ENCODE measurements at regions not wholly inside any gene's neighbourhood (a gene's known extent, or its start where the extent isn't known, plus 50 kb on each side); places are given as distances from the start of the nearest gene placed in this dataset.
A peak's percentile ranks its signal among the peaks of the same experiment; 100 is the strongest.

DNA sequence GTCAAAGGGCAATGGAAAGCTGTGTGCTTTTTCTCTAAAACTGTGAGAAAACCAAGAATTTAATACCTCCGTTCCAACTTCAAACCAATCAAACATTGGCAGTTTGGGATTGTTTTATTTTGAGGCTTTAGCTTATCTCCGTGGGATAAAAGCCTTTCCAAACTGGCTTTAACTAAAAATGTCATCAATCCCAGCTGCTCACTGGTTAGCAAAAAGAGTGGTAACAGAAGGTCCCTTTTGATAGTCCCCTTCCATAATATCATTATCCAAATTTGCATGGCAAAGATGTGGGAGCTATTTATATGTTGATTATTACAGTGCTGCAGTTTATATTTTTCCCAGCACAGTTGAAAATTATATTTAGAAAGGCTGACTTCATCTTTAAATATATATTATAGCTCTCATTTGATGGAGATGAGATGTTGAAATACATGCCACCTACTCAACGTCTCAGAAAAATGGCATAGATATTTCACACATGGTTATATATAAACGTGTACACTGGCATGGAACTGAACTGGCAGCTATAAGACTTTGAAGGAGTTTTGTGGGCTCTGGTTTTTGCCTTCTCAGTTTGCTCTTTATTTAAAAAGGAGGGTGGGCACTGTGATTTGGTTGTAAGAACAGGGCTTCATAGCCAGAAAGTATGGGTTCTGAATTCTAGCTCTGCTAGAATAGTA lies 707.1 kb upstream of the SLIT2 start:
- no peak overlapping the region for H3K4me3 ChIP-seq (ENCODE audit: low read depth, low read length)
- DNase-seq (ENCODE audit: low read depth), result no peak
- TF ChIP-seq, protein P1, sequence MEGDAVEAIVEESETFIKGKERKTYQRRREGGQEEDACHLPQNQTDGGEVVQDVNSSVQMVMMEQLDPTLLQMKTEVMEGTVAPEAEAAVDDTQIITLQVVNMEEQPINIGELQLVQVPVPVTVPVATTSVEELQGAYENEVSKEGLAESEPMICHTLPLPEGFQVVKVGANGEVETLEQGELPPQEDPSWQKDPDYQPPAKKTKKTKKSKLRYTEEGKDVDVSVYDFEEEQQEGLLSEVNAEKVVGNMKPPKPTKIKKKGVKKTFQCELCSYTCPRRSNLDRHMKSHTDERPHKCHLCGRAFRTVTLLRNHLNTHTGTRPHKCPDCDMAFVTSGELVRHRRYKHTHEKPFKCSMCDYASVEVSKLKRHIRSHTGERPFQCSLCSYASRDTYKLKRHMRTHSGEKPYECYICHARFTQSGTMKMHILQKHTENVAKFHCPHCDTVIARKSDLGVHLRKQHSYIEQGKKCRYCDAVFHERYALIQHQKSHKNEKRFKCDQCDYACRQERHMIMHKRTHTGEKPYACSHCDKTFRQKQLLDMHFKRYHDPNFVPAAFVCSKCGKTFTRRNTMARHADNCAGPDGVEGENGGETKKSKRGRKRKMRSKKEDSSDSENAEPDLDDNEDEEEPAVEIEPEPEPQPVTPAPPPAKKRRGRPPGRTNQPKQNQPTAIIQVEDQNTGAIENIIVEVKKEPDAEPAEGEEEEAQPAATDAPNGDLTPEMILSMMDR (conservative IDR thresholded peaks at IDR 0.05; ENCODE audit: low read depth, low read length), result no peak

DNA sequence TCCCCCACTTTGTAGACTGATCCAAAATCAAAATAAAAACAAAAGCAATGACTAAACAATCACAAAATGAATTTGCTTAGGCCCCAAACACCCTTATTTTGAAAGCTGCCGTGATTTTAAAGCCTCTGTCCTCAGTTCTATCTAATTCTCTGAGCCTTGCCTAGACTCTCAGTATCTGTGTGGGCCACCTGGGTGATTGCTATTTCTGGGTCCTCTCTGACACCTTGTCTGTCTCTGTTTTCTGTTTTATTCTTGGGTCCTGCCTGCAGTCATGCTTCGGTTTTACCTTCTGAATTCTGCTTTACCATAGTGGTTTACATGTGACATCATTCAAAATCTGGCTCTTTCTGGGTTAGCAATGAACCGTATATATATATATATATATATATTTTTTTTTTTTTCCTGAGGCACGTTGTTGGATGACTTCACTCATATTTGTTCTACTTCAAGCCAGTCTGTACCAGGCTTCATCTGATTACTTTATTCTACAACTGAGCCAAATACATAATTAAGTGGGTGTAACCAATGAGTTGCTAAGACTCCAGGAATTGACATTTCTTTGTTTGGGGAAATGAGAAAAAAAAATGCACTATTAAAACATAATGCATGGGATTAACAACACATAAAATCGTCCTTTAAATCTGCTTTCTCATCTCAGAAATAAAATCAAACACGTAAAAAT lies 710.7 kb upstream of the SLIT2 start:
- TF ChIP-seq, protein P1 (conservative IDR thresholded peaks at IDR 0.05; ENCODE audit: low read depth, low read length), result no peak
- no peak for DNase-seq (ENCODE audit: low read depth)
- no peak overlapping the region for H3K4me3 ChIP-seq (ENCODE audit: low read depth, low read length)

DNA sequence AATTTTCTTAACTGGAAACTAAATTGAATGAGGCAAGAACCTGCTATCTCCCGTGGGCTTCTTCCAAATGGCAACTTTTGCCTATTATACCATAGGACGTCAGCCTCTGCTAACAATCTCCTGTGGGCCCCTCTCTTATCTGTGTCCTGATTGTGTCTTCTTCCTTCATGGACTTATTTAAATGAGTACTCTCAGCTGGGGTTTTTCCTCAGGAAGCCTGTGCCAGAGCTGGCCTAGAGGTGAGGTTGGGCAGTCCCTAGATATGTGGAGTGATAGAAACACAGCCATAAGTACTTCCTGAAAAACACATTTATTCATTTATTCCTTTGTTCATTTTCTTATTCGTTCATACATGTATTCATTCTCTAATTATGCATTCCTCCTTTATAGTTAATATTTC lies 712.5 kb upstream of the SLIT2 start:
- TF ChIP-seq, protein P1 (conservative IDR thresholded peaks at IDR 0.05; ENCODE audit: low read depth, low read length), result no peak
- DNase-seq (ENCODE audit: low read depth), result no peak
- no peak overlapping the region for H3K4me3 ChIP-seq (ENCODE audit: low read depth, low read length)

DNA sequence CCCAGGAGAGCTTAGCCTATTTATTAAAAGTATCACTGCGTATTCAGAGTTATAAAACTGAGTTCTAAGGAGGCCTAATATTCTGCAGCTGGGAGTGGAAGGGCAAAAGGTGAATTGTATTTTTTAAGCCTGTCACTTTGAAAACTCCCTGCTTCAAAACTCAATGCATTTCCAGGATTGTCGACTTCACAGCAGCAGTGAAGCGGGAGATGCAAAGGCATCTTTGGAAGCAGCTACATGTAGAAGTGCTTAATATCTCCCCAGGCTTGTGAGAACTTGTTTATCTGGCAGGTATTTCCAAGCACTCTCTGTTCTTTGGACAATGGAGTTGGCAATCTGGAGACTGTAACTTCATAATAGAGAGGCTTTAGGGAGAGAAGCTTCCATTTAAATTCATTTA lies 717.5 kb upstream of the SLIT2 start:
- TF ChIP-seq, protein P1 (conservative IDR thresholded peaks at IDR 0.05; ENCODE audit: low read depth, low read length), result no peak
- H3K4me3 ChIP-seq (ENCODE audit: low read depth, low read length), result no peak overlapping the region
- no peak for DNase-seq (ENCODE audit: low read depth)

DNA sequence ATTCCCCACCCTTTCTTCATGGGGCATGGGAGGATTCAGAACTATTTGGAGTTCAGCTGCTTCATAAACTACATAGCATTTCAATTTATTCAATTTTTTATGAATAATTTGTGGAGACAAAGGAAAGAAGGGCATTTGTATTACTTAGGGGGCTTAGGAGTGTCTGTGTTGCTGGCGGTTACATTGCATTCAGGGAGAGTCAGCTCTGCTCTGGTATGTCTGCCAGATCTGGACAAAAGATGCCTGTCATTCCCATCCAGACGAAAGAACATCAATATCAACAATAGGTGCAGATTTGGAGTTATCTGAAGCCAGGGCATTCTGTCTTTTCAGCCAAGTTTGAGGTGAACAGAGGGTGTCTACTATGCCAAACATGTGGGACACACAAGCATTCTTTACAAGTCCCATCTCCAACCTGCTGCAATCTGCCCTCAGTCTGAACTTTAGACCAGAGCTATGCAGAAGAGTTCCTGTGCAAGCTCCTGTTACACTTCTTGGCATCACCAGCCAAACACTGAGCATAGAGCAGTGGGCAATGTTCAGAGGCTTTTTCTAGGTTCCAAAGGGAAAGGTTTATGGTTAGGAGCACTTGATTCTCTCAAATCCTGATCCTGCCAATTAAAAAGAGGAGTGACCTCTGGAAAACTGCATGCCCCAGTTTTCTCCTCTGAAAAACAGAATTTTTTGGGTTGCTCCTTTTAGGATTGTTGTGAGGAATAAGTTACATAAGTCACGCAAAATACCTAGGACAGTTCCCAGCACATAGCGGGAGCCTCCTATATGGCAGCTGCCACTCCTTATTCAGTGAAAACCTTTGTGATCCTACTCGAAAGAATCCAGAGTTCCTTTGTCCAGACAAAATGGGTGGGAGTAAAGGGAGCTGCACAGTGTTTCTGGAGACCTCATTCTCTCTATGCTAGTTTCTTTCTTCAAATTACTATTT lies 719.5 kb upstream of the SLIT2 start:
- DNase-seq (ENCODE audit: low read depth), result peak; percentile 87
- no peak overlapping the region for H3K4me3 ChIP-seq (ENCODE audit: low read depth, low read length)
- TF ChIP-seq, protein P1 (conservative IDR thresholded peaks at IDR 0.05; ENCODE audit: low read depth, low read length), result no peak

DNA sequence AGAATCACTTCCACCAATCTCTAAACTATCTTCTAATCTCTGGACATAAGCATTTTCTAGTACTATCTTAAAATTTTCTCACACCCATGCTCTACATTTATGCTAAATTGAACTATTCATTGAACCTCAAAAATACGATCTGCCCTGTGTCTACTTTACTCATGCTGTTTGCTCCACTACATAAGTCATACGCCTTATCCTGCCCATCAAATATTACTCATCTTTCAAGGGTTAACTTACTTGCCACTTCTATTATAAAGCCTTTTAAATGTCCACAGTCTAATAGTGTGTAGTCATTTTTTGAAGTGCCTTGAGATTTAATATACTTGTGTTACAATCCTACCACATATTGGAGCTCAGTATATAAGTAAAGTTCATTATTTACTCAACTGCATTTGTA lies 727.7 kb upstream of the SLIT2 start:
- TF ChIP-seq, protein P1 (conservative IDR thresholded peaks at IDR 0.05; ENCODE audit: low read depth, low read length), result no peak
- DNase-seq (ENCODE audit: low read depth), result no peak
- H3K4me3 ChIP-seq (ENCODE audit: low read depth, low read length), result no peak overlapping the region

Data from choroid plexus epithelial cell (primary cell).